ENCODE measurements at regions not wholly inside any gene's neighbourhood (a gene's known extent, or its start where the extent isn't known, plus 50 kb on each side); places are given as distances from the start of the nearest gene placed in this dataset.

- no peak for DNase-seq (ENCODE audit: low read depth)
These were observed 138.8 kb downstream of the TUSC7 start for GRCh38 chr3:116848248-116848829.

DNA sequence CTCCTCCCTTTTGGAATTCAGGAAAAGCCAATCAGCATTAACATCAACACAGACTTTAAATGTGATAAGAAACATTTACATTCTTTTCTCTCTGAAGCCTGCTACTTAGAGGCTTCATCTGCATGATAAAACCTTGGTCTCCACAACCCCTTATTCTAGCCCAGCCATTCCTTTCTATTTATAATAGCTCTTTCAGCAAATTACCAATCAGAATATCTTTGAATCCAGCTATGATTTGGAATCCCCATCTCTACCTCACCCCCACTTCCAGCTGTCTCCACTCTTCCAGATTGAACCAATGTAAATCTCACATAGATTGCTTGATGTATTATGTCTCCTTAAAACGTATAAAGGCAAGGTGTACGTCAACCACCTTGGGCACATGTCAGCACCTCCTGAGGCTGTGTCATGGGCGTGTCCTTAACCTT, 139.7 kb downstream of the TUSC7 start:
- DNase-seq (ENCODE audit: low read depth): no peak

GRCh38 chr3:116852803-116853202, 143.2 kb downstream of the TUSC7 start:
- no peak for DNase-seq (ENCODE audit: low read depth)

- DNase-seq (ENCODE audit: low read depth): no peak
These were observed 153.7 kb downstream of the TUSC7 start for GRCh38 chr3:116863270-116863770.

DNA sequence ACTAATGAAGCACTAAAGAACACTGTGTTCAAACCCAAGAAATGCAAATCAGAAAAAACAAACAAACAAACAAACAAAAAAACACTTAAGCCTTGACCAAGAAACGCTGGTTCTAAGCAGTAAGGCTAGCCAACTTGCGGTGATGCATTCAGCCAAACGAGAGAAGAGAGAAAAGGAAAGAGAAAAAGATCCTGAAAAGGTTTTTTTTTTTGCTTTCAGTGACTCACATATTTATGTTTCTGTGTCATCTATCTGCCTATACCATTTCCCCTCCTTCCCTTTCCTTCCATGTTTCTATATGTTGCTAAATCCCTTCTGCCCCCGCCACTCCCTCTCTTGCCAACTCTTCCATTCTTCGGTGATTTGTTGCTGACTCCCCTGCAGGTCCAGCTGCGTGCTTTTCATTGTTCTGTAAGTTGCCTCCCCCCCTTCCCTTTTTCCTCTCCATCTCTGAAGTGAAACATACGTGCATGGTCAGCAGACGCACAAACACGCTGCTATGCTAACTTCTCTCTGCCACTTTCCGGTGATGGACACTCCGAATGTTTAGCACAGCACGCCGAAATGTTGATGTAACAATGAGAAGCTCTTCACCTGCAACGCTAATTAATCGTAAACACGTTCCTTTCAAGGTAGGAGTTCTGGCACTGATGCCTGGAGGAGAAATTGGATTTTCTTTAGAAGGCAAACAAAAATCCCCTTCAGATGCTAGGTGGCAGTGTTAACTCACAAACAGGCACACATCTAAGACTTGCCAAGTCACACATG, 154.4 kb downstream of the TUSC7 start:
- no peak for DNase-seq (ENCODE audit: low read depth)

- DNase-seq (ENCODE audit: low read depth): no peak
These were observed 155.0 kb downstream of the TUSC7 start for GRCh38 chr3:116864590-116864927.

GRCh38 chr3:116870379-116870778, 160.8 kb downstream of the TUSC7 start:
- no peak for DNase-seq (ENCODE audit: low read depth)

GRCh38 chr3:116871905-116872304, 162.3 kb downstream of the TUSC7 start:
- DNase-seq (ENCODE audit: low read depth): no peak

DNA sequence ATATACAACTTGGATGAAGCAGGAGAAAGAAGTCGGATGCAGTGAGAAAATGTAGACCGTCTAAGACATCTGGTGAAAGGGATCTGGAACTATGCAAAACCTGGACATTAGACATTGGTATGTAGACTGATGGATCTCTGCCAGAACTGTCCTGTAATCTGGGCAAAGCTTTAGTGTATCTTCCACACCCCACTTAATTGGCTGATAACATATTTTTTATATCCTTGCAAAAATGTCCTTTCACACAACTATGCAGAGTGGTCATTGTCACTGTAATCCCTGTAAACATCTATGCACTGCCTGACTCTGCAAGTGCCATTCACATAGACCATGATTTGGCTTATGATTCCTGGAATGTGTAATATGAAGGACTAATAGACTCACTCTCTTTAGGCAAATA, 163.1 kb downstream of the TUSC7 start:
- no peak for DNase-seq (ENCODE audit: low read depth)

GRCh38 chr3:116873142-116873541, 163.6 kb downstream of the TUSC7 start:
- no peak for DNase-seq (ENCODE audit: low read depth)

GRCh38 chr3:116877968-116878367, 168.4 kb downstream of the TUSC7 start:
- DNase-seq (ENCODE audit: low read depth): no peak

DNA sequence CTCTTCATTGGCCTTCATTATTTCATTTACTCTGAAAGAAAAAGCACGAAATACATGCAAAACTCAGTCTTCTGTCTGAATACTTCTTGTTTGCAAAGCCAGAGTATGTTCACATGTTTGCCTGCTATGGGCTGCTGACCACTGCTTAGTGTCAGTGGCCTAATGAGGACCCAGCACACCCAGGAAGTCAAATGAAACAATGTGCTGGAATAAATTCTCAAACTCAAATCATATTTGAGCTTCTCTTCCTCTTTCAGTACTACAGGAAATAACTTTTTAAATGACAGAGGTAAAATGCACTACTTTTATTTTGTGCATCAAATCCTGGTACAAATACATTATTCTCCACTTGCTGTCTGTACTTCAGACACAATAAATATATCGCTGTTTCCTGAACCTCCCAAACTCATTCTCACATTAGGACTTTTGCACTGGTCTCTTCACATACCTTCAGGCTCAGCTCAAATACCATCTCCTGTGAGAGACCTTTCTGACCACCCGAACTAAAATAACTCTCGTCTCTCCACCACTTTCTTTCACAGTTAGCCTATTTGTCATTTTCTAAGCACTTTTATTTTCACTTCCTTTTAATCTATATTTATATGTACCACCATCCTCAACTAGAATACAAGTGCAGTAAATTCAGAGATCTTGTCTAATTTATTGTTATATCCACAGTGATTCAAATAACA, 176.8 kb downstream of the TUSC7 start:
- DNase-seq (ENCODE audit: low read depth): no peak

DNA sequence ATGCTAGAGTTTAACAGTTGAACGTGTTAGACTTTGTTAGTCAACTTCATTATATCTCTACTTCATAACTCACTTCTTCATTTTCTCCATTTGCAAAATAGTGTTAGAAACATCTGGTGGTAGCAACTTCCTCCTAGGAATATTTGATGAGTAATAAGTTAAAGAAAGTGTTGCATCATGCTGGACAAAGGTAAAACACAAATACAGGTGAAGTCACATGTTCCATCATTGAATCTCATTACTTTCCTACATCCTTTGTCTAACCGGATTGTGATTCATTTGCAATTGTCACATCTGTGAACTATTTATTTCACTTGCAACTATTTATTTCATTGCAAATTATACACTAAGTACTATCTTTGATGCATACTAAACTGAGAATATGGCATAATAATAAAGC, 186.5 kb downstream of the TUSC7 start:
- no peak for DNase-seq (ENCODE audit: low read depth)

GRCh38 chr3:116897382-116897781, 187.8 kb downstream of the TUSC7 start:
- no peak for DNase-seq (ENCODE audit: low read depth)

DNA sequence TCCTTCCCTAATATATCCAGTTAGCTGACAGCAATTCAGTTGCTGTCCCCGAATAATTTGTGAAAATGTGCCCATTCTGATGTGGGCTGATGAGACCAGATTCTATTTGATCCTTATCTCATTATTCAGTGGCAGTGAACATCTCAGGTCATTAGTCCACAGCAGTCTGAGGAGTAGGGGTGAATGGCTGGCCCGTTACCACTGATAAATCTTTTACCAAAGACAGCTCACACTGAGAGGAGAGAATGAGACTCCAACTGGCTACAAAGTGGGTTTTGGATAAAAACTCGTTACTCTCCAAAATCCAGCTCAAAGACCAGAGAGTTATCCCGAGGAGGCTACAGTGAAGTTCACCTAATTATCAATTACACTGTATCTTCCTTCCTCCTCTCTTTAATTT, 189.7 kb downstream of the TUSC7 start:
- no peak for DNase-seq (ENCODE audit: low read depth)

- DNase-seq (ENCODE audit: low read depth): no peak
These were observed 195.8 kb downstream of the TUSC7 start for GRCh38 chr3:116905334-116905733.

DNA sequence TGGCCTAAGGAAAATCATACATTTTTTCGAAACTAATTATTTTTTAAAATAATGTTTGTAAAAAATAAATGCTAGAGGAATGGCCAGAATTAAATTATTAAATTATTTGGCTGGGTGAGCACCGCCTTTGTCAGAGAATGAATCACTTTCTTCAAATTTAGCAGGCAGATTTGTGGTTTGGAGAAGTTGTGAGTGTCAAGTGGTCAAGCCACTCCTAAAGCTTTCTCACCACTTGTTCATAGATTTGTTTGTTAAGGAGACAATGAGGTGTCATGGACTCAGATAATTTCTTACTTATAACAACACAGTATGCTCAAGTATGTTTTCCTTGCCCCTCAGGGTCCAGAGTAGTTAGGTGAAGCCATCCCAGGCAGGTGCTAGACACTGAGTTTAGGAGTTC, 196.2 kb downstream of the TUSC7 start:
- DNase-seq (ENCODE audit: low read depth): no peak

GRCh38 chr3:116912116-116912515, 202.5 kb downstream of the TUSC7 start:
- DNase-seq (ENCODE audit: low read depth): no peak

GRCh38 chr3:116914004-116914403, 204.4 kb downstream of the TUSC7 start:
- no peak for DNase-seq (ENCODE audit: low read depth)

DNA sequence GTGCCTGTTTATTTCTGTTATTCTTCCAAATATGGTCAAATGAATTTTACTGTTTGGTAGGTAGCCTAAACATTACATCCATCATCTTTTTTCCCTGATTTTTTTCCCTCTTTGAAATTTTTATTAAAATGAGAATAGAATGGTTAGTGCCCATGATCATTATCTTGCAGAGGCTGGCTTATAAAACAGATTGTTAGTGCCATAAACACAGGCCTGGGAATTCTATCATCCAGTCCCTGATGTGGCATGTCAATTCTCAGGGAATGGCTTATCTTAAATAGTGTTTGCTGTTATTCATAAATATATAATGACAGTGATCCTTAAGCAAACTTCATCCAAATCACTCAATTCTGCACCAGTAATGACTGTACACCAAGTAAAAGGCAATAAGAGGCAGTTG, 207.3 kb downstream of the TUSC7 start:
- no peak for DNase-seq (ENCODE audit: low read depth)

DNA sequence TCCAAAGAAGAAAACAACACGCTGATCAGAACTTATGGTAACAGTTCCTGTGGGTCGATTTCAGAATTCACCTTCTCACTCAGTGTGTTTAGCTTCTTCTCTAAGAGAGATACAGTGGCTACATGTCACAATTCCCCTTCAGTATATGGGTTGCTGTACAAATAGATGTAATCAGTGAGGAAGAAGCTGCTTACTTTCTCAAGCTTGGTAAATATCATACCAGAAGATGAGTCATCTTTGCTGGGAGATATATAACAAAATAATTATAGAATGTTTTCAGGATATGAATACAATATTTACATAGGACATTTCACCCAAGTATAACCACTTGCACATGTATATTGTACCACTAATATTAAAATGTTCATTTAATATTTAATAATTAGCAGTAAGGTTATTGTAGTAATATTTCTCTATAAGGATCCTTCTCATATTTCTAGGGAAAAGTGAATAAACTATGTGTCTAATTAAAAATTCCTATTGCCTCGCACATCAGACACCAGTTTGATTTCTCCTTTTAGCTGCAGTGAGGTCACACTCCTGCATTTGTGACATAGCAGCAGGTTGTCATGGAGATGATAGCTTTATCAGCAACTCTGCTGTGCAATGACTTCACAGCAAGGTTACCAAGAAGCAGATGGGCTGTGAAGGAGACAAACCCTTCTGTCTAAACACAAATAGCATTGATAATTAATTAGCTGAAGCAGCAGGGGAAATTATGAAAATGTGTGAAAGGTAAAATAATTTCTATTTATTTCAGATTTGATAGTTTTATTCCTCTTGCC, 211.4 kb downstream of the TUSC7 start:
- DNase-seq (ENCODE audit: low read depth): no peak

GRCh38 chr3:116927918-116928317, 218.3 kb downstream of the TUSC7 start:
- no peak for DNase-seq (ENCODE audit: low read depth)

All from stimulated activated CD8-positive, alpha-beta memory T cell treated with anti-CD3 and anti-CD28 coated beads, Interleukin-12 subunit alpha, Interleukin-12 subunit beta, amount 100 ng/mL, for 1 hour (primary cell).